GM23338 (cell line): ENCODE measurements at regions not wholly inside any gene's neighbourhood (a gene's known extent, or its start where the extent isn't known, plus 50 kb on each side); places are given as distances from the start of the nearest gene placed in this dataset.

Source experiments
- ATAC-seq: fragments of 200-7000 bp; cut with Tn5 transposase; 3 replicates; pipeline ENCODE4 v1.9.1; 2020
- DNase-seq: peaks from one replicate; pipeline ENCODE4 v3.0.0-alpha.2; 2015; ENCODE audit warnings: low spot score
- H2AFZ ChIP-seq: fragments of 200-600 bp; sonication (generic); 2 replicates; pipeline ENCODE4 v1.8.0; 2016; ENCODE audit warnings: antibody characterized with exemption, mild to moderate bottlenecking, moderate library complexity
- H3F3A ChIP-seq: fragments of 200-600 bp; sonication (generic); replicated peaks from 2 replicates; pipeline ENCODE4 v1.8.0; 2017; ENCODE audit warnings: antibody characterized with exemption, mixed run types, low read depth
- H3K27ac ChIP-seq: fragments of 200-600 bp; sonication (generic); 2 replicates; pipeline ENCODE4 v1.6.1; 2016; ENCODE audit warnings: low read depth
- H3K27me3 ChIP-seq: fragments of 200-600 bp; sonication (generic); 2 replicates; pipeline ENCODE4 v1.8.0; 2016; ENCODE audit warnings: mild to moderate bottlenecking, mixed run types, moderate library complexity; ENCODE audit not compliant: insufficient read depth
- H3K36me3 ChIP-seq: fragments of 200-600 bp; sonication (generic); 2 replicates; pipeline ENCODE4 v1.8.0; 2016; ENCODE audit warnings: mild to moderate bottlenecking; ENCODE audit not compliant: insufficient read depth
- H3K4me1 ChIP-seq: fragments of 200-600 bp; sonication (generic); 2 replicates; pipeline ENCODE4 v1.8.0; 2016; ENCODE audit warnings: mild to moderate bottlenecking, moderate library complexity; ENCODE audit not compliant: insufficient read depth
- H3K4me2 ChIP-seq: fragments of 200-600 bp; sonication (generic); 2 replicates; pipeline ENCODE4 v1.7.1; 2017; ENCODE audit warnings: mixed run types
- H3K4me3 ChIP-seq: fragments of 200-600 bp; sonication (generic); 2 replicates; pipeline ENCODE4 v1.6.1; 2016; ENCODE audit warnings: mixed run types
- H3K79me2 ChIP-seq: fragments of 200-600 bp; sonication (generic); replicated peaks from 2 replicates; pipeline ENCODE4 v1.8.0; 2017; ENCODE audit warnings: mild to moderate bottlenecking; ENCODE audit not compliant: insufficient read depth
- H3K9me2 ChIP-seq: fragments of 200-600 bp; sonication (generic); 2 replicates; pipeline ENCODE4 v1.8.0; 2017; ENCODE audit not compliant: insufficient read depth
- H4K20me1 ChIP-seq: fragments of 200-600 bp; sonication (generic); replicated peaks from 2 replicates; pipeline ENCODE4 v1.8.0; 2017; ENCODE audit warnings: mild to moderate bottlenecking; ENCODE audit not compliant: insufficient read depth
- H3K27ac Mint-ChIP-seq: 2 replicates; pipeline ENCODE4 v1.8.0; 2020; ENCODE audit warnings: inconsistent platforms, mild to moderate bottlenecking, moderate library complexity, mixed read lengths
- H3K27me3 Mint-ChIP-seq: 3 replicates; pipeline ENCODE4 v1.8.0; 2022; ENCODE audit warnings: low read depth, mild to moderate bottlenecking, moderate library complexity, mixed read lengths, inconsistent platforms; ENCODE audit not compliant: insufficient read depth, poor library complexity
- H3K36me3 Mint-ChIP-seq: 3 replicates; pipeline ENCODE4 v1.8.0; 2021; ENCODE audit warnings: low read depth, mild to moderate bottlenecking, inconsistent platforms, moderate library complexity, mixed read lengths
- H3K4me1 Mint-ChIP-seq: 3 replicates; pipeline ENCODE4 v1.8.0; 2020; ENCODE audit warnings: mild to moderate bottlenecking, inconsistent platforms, mixed read lengths
- H3K4me3 Mint-ChIP-seq: 3 replicates; pipeline ENCODE4 v1.8.0; 2021; ENCODE audit warnings: moderate library complexity, mild to moderate bottlenecking, inconsistent platforms, mixed read lengths
- H3K9me3 Mint-ChIP-seq: 3 replicates; pipeline ENCODE4 v1.8.0; 2020; ENCODE audit warnings: moderate library complexity, mild to moderate bottlenecking, inconsistent platforms, mixed read lengths
- CREB1 ChIP-seq: fragments of 250-450 bp; sonication (Bioruptor Pico); IDR thresholded peaks from 2 replicates; pipeline ENCODE4 v1.5.0; 2020; ENCODE audit warnings: low read depth, mild to moderate bottlenecking, moderate library complexity
- CTCF ChIP-seq, 2 experiments: fragments of 200-600 bp in 1 of 2; sonication (generic) in 1 of 2; conservative IDR thresholded peaks; 2 replicates each; pipeline versions ENCODE4 v1.5.1 to v1.6.1; 2016 to 2017; ENCODE audit warnings: antibody characterized with exemption in 2 of 2, low read depth in 2 of 2, mild to moderate bottlenecking in 2 of 2, moderate library complexity in 1 of 2
- EZH2 ChIP-seq: fragments of 200-600 bp; sonication (generic); IDR thresholded peaks from one replicate; pipeline ENCODE4 v1.8.0; 2017; ENCODE audit warnings: antibody characterized with exemption, mild to moderate bottlenecking, low read depth; ENCODE audit not compliant: unreplicated experiment
- EZH2phosphoT487 ChIP-seq: fragments of 200-600 bp; sonication (generic); IDR thresholded peaks from one replicate; pipeline ENCODE4 v1.8.1; 2018; ENCODE audit warnings: antibody characterized with exemption; ENCODE audit not compliant: unreplicated experiment
- JUNB ChIP-seq: IDR thresholded peaks from one replicate; pipeline ENCODE4 v1.6.1; 2016; ENCODE audit warnings: antibody characterized with exemption; ENCODE audit not compliant: unreplicated experiment
- NANOG ChIP-seq: IDR thresholded peaks from 2 replicates; pipeline ENCODE4 v1.6.1; 2016; ENCODE audit warnings: antibody characterized with exemption, borderline replicate concordance
- REST ChIP-seq: IDR thresholded peaks from one replicate; pipeline ENCODE4 v1.6.1; 2018; ENCODE audit warnings: antibody characterized with exemption; ENCODE audit not compliant: unreplicated experiment
- STAT1 ChIP-seq: IDR thresholded peaks from one replicate; pipeline ENCODE4 v1.6.1; 2016; ENCODE audit warnings: antibody characterized with exemption; ENCODE audit not compliant: unreplicated experiment
- ZNF114 ChIP-seq: fragments of 250-450 bp; sonication (Bioruptor Pico); IDR thresholded peaks from 2 replicates; pipeline ENCODE4 v1.5.0; 2020; ENCODE audit warnings: mild to moderate bottlenecking, moderate library complexity
- ZNF462 ChIP-seq: fragments of 250-450 bp; sonication (Bioruptor Pico); IDR thresholded peaks from 2 replicates; pipeline ENCODE4 v1.5.0; 2020; ENCODE audit warnings: mild to moderate bottlenecking, moderate library complexity

- no peaks in the 10 kb centered on the region for H3F3A ChIP-seq
- no peaks in the 10 kb centered on the region; the same call in 1 of the 3 replicates for H3K4me1 Mint-ChIP-seq
- no peaks in the 10 kb centered on the region for H3K79me2 ChIP-seq
- no peaks in the 10 kb centered on the region for H3K36me3 ChIP-seq
- TF ChIP-seq ZNF462 (CRISPR knock-in tag) = no peak
- TF ChIP-seq NANOG = no peak
- no peak for TF ChIP-seq ZNF114 (CRISPR knock-in tag)
- no peak for TF ChIP-seq EZH2
- no peak for TF ChIP-seq CTCF (conservative IDR thresholded peaks at IDR 0.05; ENCODE audit: low read depth in 2 of 2)
- TF ChIP-seq JUNB = no peak
- no peak for TF ChIP-seq EZH2phosphoT487
- TF ChIP-seq REST = no peak
- no peak for TF ChIP-seq CREB1 (CRISPR knock-in tag)
- no peak for TF ChIP-seq STAT1
- H3K4me3 Mint-ChIP-seq = no peak overlapping the region
- no peak overlapping the region for H3K27ac ChIP-seq
- no peaks in the 10 kb centered on the region for H3K27me3 Mint-ChIP-seq
- no peak overlapping the region for H3K27ac Mint-ChIP-seq
- no peak overlapping the region for H3K4me2 ChIP-seq
- H3K9me2 ChIP-seq = no peaks in the 10 kb centered on the region
- H3K4me3 ChIP-seq = no peak overlapping the region
- DNase-seq (no peak), ATAC-seq (no peak)
- no peaks in the 10 kb centered on the region for H3K4me1 ChIP-seq
- no peaks in the 10 kb centered on the region for H4K20me1 ChIP-seq
- H3K27me3 ChIP-seq = no peaks in the 10 kb centered on the region
- no peaks in the 10 kb centered on the region for H3K36me3 Mint-ChIP-seq
- no peak overlapping the region for H2AFZ ChIP-seq
- H3K9me3 Mint-ChIP-seq = no peaks in the 10 kb centered on the region
Observed at GRCh38 chr5:104890767-104891166, 1328.2 kb upstream of the NUDT12 start.
